ENCODE measurements at regions not wholly inside any gene's neighbourhood (a gene's known extent, or its start where the extent isn't known, plus 50 kb on each side); places are given as distances from the start of the nearest gene placed in this dataset.

GRCh38 chr9:78548670-78549069 lies 251.7 kb downstream of the PSAT1 start:
- intact Hi-C loops (cut with DNase I), result no loop called here
- no peaks in the 10 kb centered on the region for H3K9me3 ChIP-seq
- H3K27me3 ChIP-seq (ENCODE audit: low read depth), result no peaks in the 10 kb centered on the region
- no peaks in the 10 kb centered on the region for H3K4me1 ChIP-seq
- DNase-seq (no peak), ATAC-seq (no peak)
- no peak overlapping the region for H3K4me3 ChIP-seq
- H3K36me3 ChIP-seq, result no peaks in the 10 kb centered on the region
- H3K27ac ChIP-seq, result no peak overlapping the region
- TF ChIP-seq CTCF (IDR thresholded peaks at IDR 0.05), result no peak

- intact Hi-C loops (cut with DNase I), result no loop called here
- H3K4me3 ChIP-seq, result no peak overlapping the region
Observed at GRCh38 chr9:78549711-78550110, 252.8 kb downstream of the PSAT1 start.

GRCh38 chr9:78552802-78553201 lies 255.9 kb downstream of the PSAT1 start:
- ATAC-seq, result no peak
- no peak for TF ChIP-seq CTCF (IDR thresholded peaks at IDR 0.05)
- no peaks in the 10 kb centered on the region for H3K27me3 ChIP-seq (ENCODE audit: low read depth)
- H3K36me3 ChIP-seq, result no peaks in the 10 kb centered on the region
- no peak for DNase-seq
- H3K4me1 ChIP-seq, result no peaks in the 10 kb centered on the region
- H3K27ac ChIP-seq, result no peak overlapping the region
- H3K4me3 ChIP-seq, result no peak overlapping the region
- no peaks in the 10 kb centered on the region for H3K9me3 ChIP-seq
- intact Hi-C loops (cut with DNase I), result no loop called here

More at GRCh38 chr9:78549711-78550110, 252.8 kb downstream of the PSAT1 start:
- no peaks in the 10 kb centered on the region for H3K36me3 ChIP-seq
- ATAC-seq (no peak), DNase-seq (no peak)
- no peaks in the 10 kb centered on the region for H3K9me3 ChIP-seq
- no peak for TF ChIP-seq CTCF (IDR thresholded peaks at IDR 0.05)
- H3K27ac ChIP-seq, result no peak overlapping the region
- no peaks in the 10 kb centered on the region for H3K27me3 ChIP-seq (ENCODE audit: low read depth)
- no peaks in the 10 kb centered on the region for H3K4me1 ChIP-seq

GRCh38 chr9:78557540-78557939 lies 260.6 kb downstream of the PSAT1 start:
- intact Hi-C loops (cut with DNase I), result no loop called here
- H3K4me1 ChIP-seq, result no peaks in the 10 kb centered on the region
- H3K27me3 ChIP-seq (ENCODE audit: low read depth), result no peaks in the 10 kb centered on the region
- DNase-seq (no peak), ATAC-seq (no peak)
- no peak overlapping the region for H3K4me3 ChIP-seq
- no peak overlapping the region for H3K27ac ChIP-seq
- no peaks in the 10 kb centered on the region for H3K9me3 ChIP-seq
- H3K36me3 ChIP-seq, result no peaks in the 10 kb centered on the region
- no peak for TF ChIP-seq CTCF (IDR thresholded peaks at IDR 0.05)

GRCh38 chr9:78559449-78559885 lies 262.5 kb downstream of the PSAT1 start:
- Histone ChIP-seq H3K9me3 (no peaks in the 10 kb centered on the region), H3K36me3 (no peaks in the 10 kb centered on the region), H3K27me3 (ENCODE audit: low read depth) (no peaks in the 10 kb centered on the region), H3K4me1 (no peaks in the 10 kb centered on the region), H3K4me3 (no peak overlapping the region), H3K27ac (no peak overlapping the region)
- no peak for ATAC-seq
- intact Hi-C loops (cut with DNase I), result no loop called here
- no peak for DNase-seq
- TF ChIP-seq CTCF (IDR thresholded peaks at IDR 0.05), result no peak

GRCh38 chr9:78562021-78562420 lies 265.1 kb downstream of the PSAT1 start:
- no peak for DNase-seq
- Histone ChIP-seq H3K4me1 (no peaks in the 10 kb centered on the region), H3K4me3 (no peak overlapping the region), H3K27me3 (ENCODE audit: low read depth) (no peaks in the 10 kb centered on the region), H3K36me3 (no peaks in the 10 kb centered on the region), H3K9me3 (no peaks in the 10 kb centered on the region), H3K27ac (no peak overlapping the region)
- ATAC-seq, result no peak
- no peak for TF ChIP-seq CTCF (IDR thresholded peaks at IDR 0.05)
- intact Hi-C loops (cut with DNase I), result no loop called here

Measured in lower lobe of right lung (tissue), 2 donors.